CD14-positive monocyte (primary cell): ENCODE measurements at regions not wholly inside any gene's neighbourhood (a gene's known extent, or its start where the extent isn't known, plus 50 kb on each side); places are given as distances from the start of the nearest gene placed in this dataset.

Experiments
- DNase-seq, 3 donors: peaks; one replicate each; pipeline ENCODE4 v3.0.0-alpha.2; 2011 to 2022
- H2AFZ ChIP-seq: 2 replicates; pipeline ENCODE4 v1.6.0; 2012; ENCODE audit warnings: mild to moderate bottlenecking, low read depth, low read length, inconsistent platforms; ENCODE audit not compliant: insufficient read depth, poor library complexity, severe bottlenecking
- H3K27ac ChIP-seq, 2 donors: 1 replicate in 1 of 2; 2 replicates in 1 of 2; pipeline ENCODE4 v1.5.1; 2012 to 2013; ENCODE audit warnings: low read length in 2 of 2, control low read depth in 1 of 2, inconsistent platforms in 1 of 2, low read depth in 1 of 2, mild to moderate bottlenecking in 1 of 2
- H3K27me3 ChIP-seq, 2 donors: one replicate each; pipeline versions ENCODE4 v1.6.0 to v1.6.1; 2011 to 2013; ENCODE audit warnings: low read length in 2 of 2; ENCODE audit not compliant: control insufficient read depth in 2 of 2, insufficient read depth in 2 of 2
- H3K36me3 ChIP-seq, 2 donors: replicated peaks in 1 of 2; 1 replicate in 1 of 2; 2 replicates in 1 of 2; pipeline versions ENCODE4 v1.5.1 to v1.6.1; 2012 to 2013; ENCODE audit warnings: low read length in 2 of 2, control low read depth in 1 of 2, inconsistent platforms in 1 of 2, mild to moderate bottlenecking in 1 of 2; ENCODE audit not compliant: insufficient read depth in 2 of 2, control insufficient read depth in 1 of 2
- H3K4me1 ChIP-seq, 2 donors: 1 replicate in 1 of 2; 2 replicates in 1 of 2; pipeline versions ENCODE4 v1.5.1 to v1.6.1; 2012 to 2013; ENCODE audit warnings: low read length in 2 of 2, control low read depth in 1 of 2, inconsistent platforms in 1 of 2, mild to moderate bottlenecking in 1 of 2, moderate library complexity in 1 of 2; ENCODE audit not compliant: insufficient read depth in 2 of 2, control insufficient read depth in 1 of 2
- H3K4me2 ChIP-seq: replicated peaks from 2 replicates; pipeline ENCODE3; 2012; ENCODE audit warnings: low read length, moderate library complexity, mild to moderate bottlenecking; ENCODE audit not compliant: poor library complexity, severe bottlenecking; ENCODE audit errors: extremely low read depth
- H3K4me3 ChIP-seq, 3 experiments: fragments of 200-600 bp in 1 of 3; sonication (generic) in 1 of 3; replicated peaks in 1 of 3; 1 replicate in 2 of 3; 2 replicates in 1 of 3; pipeline ENCODE4 v1.5.1; 2011 to 2013; ENCODE audit warnings: low read length in 3 of 3, mild to moderate bottlenecking in 3 of 3, control low read depth in 2 of 3, low read depth in 2 of 3, inconsistent platforms in 1 of 3, moderate library complexity in 1 of 3
- H3K79me2 ChIP-seq: 2 replicates; pipeline ENCODE4 v1.6.0; 2012; ENCODE audit warnings: mild to moderate bottlenecking, control low read depth, inconsistent platforms, low read length, moderate library complexity; ENCODE audit not compliant: insufficient read depth
- H3K9ac ChIP-seq: 2 replicates; pipeline ENCODE4 v1.6.0; 2017; ENCODE audit warnings: low read length, mild to moderate bottlenecking; ENCODE audit not compliant: insufficient read depth, poor library complexity, severe bottlenecking
- H3K9me3 ChIP-seq, 2 donors: replicated peaks in 1 of 2; 1 replicate in 1 of 2; 2 replicates in 1 of 2; pipeline versions ENCODE4 v1.5.1 to v1.6.1; 2012 to 2013; ENCODE audit warnings: low read length in 2 of 2, control low read depth in 1 of 2; ENCODE audit not compliant: control insufficient read depth in 1 of 2, insufficient read depth in 1 of 2
- H4K20me1 ChIP-seq: 2 replicates; pipeline ENCODE4 v1.6.0; 2012; ENCODE audit warnings: mild to moderate bottlenecking, low read length, control low read depth, moderate library complexity; ENCODE audit not compliant: insufficient read depth
- H3K27ac Mint-ChIP-seq, 7 donors: one replicate each; pipeline ENCODE4 v1.8.0; 2020; ENCODE audit warnings: mild to moderate bottlenecking in 7 of 7, mixed read lengths in 7 of 7, moderate library complexity in 6 of 7, inconsistent platforms in 2 of 7
- H3K27me3 Mint-ChIP-seq, 3 donors: one replicate each; pipeline ENCODE4 v1.8.0; 2021 to 2022; ENCODE audit warnings: low read depth in 3 of 3, mild to moderate bottlenecking in 3 of 3, mixed read lengths in 3 of 3, moderate library complexity in 3 of 3, inconsistent platforms in 1 of 3
- H3K36me3 Mint-ChIP-seq, 2 donors: one replicate each; pipeline ENCODE4 v1.8.0; 2020; ENCODE audit warnings: mixed read lengths in 2 of 2, inconsistent platforms in 1 of 2, mild to moderate bottlenecking in 1 of 2
- H3K4me1 Mint-ChIP-seq: one replicate; pipeline ENCODE4 v1.8.0; 2020; ENCODE audit warnings: mild to moderate bottlenecking, mixed read lengths
- H3K4me3 Mint-ChIP-seq, 2 donors: one replicate each; pipeline ENCODE4 v1.8.0; 2020; ENCODE audit warnings: mild to moderate bottlenecking in 2 of 2, mixed read lengths in 2 of 2, moderate library complexity in 1 of 2
- H3K9me3 Mint-ChIP-seq, 7 donors: one replicate each; pipeline ENCODE4 v1.8.0; 2020 to 2022; ENCODE audit warnings: mixed read lengths in 7 of 7, mild to moderate bottlenecking in 6 of 7, moderate library complexity in 6 of 7, inconsistent platforms in 2 of 7
- WGBS: methylation state at CpG from one replicate; pipeline ENCODE4 v1.1.5; 2013; ENCODE audit warnings: missing lambda C conversion rate; ENCODE audit not compliant: insufficient coverage; 5-methylcytosine and 5-hydroxymethylcytosine counted together
- intact Hi-C, 2 donors: fragments of 100-400 bp; cut with micrococcal nuclease; formaldehyde crosslinking; loops; one replicate each; pipeline versions ENCODE4 v1.15.0 to v1.15.1; 2023
- TF ChIP-seq, protein P1 (sequence below): fragments of 200-600 bp; IDR thresholded peaks from one replicate; pipeline ENCODE4 v1.8.0; 2022; ENCODE audit warnings: antibody characterized with exemption, mild to moderate bottlenecking

DNA sequence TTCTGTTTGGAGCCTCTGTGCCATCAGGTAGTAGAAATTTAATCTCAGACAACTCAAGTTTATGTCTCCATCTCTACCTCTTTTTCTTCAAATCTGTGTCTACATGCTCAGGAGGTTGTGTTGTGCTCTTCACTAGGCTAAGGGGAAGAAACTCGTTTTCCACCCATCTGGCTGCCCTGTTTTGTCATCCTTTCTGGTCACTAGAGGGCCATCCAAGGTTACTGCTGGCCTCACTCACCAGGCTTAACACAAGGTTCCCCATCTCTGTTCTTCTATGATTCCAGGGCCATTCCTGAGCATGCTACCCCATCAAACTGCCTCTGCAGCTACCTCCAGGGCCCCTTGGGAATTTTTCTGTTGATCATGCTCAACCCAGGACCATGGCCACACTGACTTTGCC is 213.3 kb upstream of the FBXL7 start:
- Mint-ChIP-seq H3K36me3 (no peaks in the 10 kb centered on the region), H3K9me3 (peaks cover 0 to 9% (median 3%) of the 10 kb centered on the region in 7 donors), H3K4me3 (no peak overlapping the region), H3K27me3 (peaks cover 0 to 2% (median 0%) of the 10 kb centered on the region in 3 donors), H3K4me1 (no peaks in the 10 kb centered on the region), H3K27ac (no peak overlapping the region)
- H3K27me3 ChIP-seq, result no peaks in the 10 kb centered on the region
- H3K27ac ChIP-seq, result no peak overlapping the region
- intact Hi-C loops, result no loop called here
- WGBS, result no CpG with 5 or more reads among the region's 1 CpG
- no peaks in the 10 kb centered on the region for H3K36me3 ChIP-seq
- TF ChIP-seq, protein P1, sequence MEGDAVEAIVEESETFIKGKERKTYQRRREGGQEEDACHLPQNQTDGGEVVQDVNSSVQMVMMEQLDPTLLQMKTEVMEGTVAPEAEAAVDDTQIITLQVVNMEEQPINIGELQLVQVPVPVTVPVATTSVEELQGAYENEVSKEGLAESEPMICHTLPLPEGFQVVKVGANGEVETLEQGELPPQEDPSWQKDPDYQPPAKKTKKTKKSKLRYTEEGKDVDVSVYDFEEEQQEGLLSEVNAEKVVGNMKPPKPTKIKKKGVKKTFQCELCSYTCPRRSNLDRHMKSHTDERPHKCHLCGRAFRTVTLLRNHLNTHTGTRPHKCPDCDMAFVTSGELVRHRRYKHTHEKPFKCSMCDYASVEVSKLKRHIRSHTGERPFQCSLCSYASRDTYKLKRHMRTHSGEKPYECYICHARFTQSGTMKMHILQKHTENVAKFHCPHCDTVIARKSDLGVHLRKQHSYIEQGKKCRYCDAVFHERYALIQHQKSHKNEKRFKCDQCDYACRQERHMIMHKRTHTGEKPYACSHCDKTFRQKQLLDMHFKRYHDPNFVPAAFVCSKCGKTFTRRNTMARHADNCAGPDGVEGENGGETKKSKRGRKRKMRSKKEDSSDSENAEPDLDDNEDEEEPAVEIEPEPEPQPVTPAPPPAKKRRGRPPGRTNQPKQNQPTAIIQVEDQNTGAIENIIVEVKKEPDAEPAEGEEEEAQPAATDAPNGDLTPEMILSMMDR, result no peak
- no peak overlapping the region for H2AFZ ChIP-seq
- H4K20me1 ChIP-seq, result no peaks in the 10 kb centered on the region
- no peaks in the 10 kb centered on the region for H3K4me1 ChIP-seq
- H3K9me3 ChIP-seq, result peaks cover 8 to 9% of the 10 kb centered on the region in 2 donors
- H3K4me3 ChIP-seq, result no peak overlapping the region
- H3K79me2 ChIP-seq, result no peaks in the 10 kb centered on the region
- no peak for DNase-seq
- H3K9ac ChIP-seq, result no peak overlapping the region
- no peak overlapping the region for H3K4me2 ChIP-seq

DNA sequence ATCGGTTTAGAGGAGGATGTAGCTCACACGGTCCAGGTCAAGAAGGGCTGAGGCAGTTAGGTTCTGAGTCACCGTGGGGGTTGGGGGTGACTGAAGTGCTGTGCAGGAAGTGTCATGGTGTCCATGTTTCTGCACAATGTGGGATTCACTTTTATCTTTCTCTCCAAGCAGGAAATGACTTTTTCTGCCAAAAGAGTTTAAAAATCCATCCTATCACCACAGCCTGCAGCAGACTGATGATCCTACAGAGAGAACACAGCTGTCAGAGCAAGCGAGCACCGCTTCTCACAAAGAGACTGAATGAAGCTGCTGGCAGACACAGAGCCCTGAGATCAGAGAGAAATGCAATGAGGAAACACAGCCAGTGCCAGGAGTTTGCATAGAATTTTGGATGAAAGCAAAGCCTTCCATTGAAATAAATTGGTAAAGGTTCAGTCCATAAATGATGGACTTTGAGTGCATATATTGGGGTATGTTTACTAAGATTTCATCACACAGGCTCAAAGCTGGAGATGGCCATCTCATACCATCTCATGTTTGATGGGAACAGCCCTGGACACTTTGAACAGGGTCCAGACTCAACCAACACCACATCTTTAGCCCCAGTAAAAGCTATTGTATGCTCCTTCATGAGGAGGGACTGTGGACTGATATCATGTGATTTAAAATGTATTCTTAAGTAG is 213.9 kb upstream of the FBXL7 start:
- Histone ChIP-seq H4K20me1 (no peaks in the 10 kb centered on the region), H3K27ac (no peak overlapping the region), H3K9me3 (peaks cover 3% of the 10 kb centered on the region in 2 donors), H3K79me2 (no peaks in the 10 kb centered on the region), H3K9ac (no peak overlapping the region), H3K36me3 (no peaks in the 10 kb centered on the region), H2AFZ (no peak overlapping the region), H3K4me1 (no peaks in the 10 kb centered on the region), H3K4me2 (no peak overlapping the region), H3K27me3 (no peaks in the 10 kb centered on the region), H3K4me3 (no peak overlapping the region)
- no peak for DNase-seq
- Mint-ChIP-seq H3K4me3 (no peak overlapping the region), H3K27ac (no peak overlapping the region), H3K9me3 (peaks cover 0 to 7% (median 3%) of the 10 kb centered on the region in 7 donors), H3K36me3 (no peaks in the 10 kb centered on the region), H3K4me1 (no peaks in the 10 kb centered on the region), H3K27me3 (peaks cover 0 to 2% (median 0%) of the 10 kb centered on the region in 3 donors)
- WGBS, result 82% methylated on average over 2 of the region's 5 CpGs
- intact Hi-C loops, result no loop called here
- TF ChIP-seq, protein P1, result no peak
